Neuronal stem cell (in vitro differentiated cells): ENCODE measurements at regions not wholly inside any gene's neighbourhood (a gene's known extent, or its start where the extent isn't known, plus 50 kb on each side); places are given as distances from the start of the nearest gene placed in this dataset.

Source experiments
- DNase-seq: peaks from one replicate; pipeline ENCODE4 v3.0.0-alpha.2; 2013; ENCODE audit warnings: low spot score
- H2AFZ ChIP-seq: one replicate; pipeline ENCODE4 v1.6.1; 2013; ENCODE audit warnings: mild to moderate bottlenecking, low read length, inconsistent platforms
- H2AK5ac ChIP-seq: 2 replicates; pipeline ENCODE4 v1.6.1; 2013; ENCODE audit warnings: low read depth, mild to moderate bottlenecking, inconsistent platforms, low read length, moderate library complexity, mixed read lengths
- H2BK120ac ChIP-seq: 2 replicates; pipeline ENCODE4 v1.6.1; 2013; ENCODE audit warnings: low read depth, mild to moderate bottlenecking, inconsistent platforms, low read length, moderate library complexity, mixed read lengths
- H2BK12ac ChIP-seq: one replicate; pipeline ENCODE4 v1.6.1; 2013; ENCODE audit warnings: low read length, inconsistent platforms
- H2BK15ac ChIP-seq: 2 replicates; pipeline ENCODE4 v1.6.1; 2013; ENCODE audit warnings: mild to moderate bottlenecking, low read length, inconsistent platforms, mixed read lengths
- H2BK5ac ChIP-seq: one replicate; pipeline ENCODE4 v1.6.1; 2013; ENCODE audit warnings: inconsistent platforms, mild to moderate bottlenecking, low read length, moderate library complexity
- H3K14ac ChIP-seq: one replicate; pipeline ENCODE4 v1.6.1; 2013; ENCODE audit warnings: low read length, inconsistent platforms
- H3K18ac ChIP-seq: 2 replicates; pipeline ENCODE4 v1.6.1; 2013; ENCODE audit warnings: low read length, inconsistent platforms
- H3K23ac ChIP-seq: 2 replicates; pipeline ENCODE4 v1.6.1; 2013; ENCODE audit warnings: low read depth, mild to moderate bottlenecking, mixed read lengths, low read length, inconsistent platforms; ENCODE audit not compliant: poor library complexity
- H3K27ac ChIP-seq: replicated peaks from 3 replicates; pipeline ENCODE4 v1.5.1; 2013; ENCODE audit warnings: low read length, inconsistent platforms
- H3K27me3 ChIP-seq, 3 experiments: 2 replicates each; pipeline ENCODE4 v1.6.1; 2013; ENCODE audit warnings: low read length in 3 of 3, mild to moderate bottlenecking in 2 of 3, inconsistent platforms in 1 of 3, low read depth in 1 of 3, mixed read lengths in 1 of 3, moderate library complexity in 1 of 3; ENCODE audit not compliant: control insufficient read depth in 3 of 3, insufficient read depth in 3 of 3
- H3K36me3 ChIP-seq, 2 donors: replicated peaks in 1 of 2; 2 replicates each; pipeline ENCODE4 v1.6.1; 2013; ENCODE audit warnings: low read length in 2 of 2; ENCODE audit not compliant: control insufficient read depth in 2 of 2, insufficient read depth in 2 of 2
- H3K4ac ChIP-seq: 2 replicates; pipeline ENCODE4 v1.6.1; 2013; ENCODE audit warnings: inconsistent platforms, mild to moderate bottlenecking, low read length, moderate library complexity
- H3K4me1 ChIP-seq, 2 donors: 1 replicate in 1 of 2; 2 replicates in 1 of 2; pipeline ENCODE4 v1.6.1; 2013; ENCODE audit warnings: low read length in 2 of 2, low read depth in 1 of 2; ENCODE audit not compliant: control insufficient read depth in 2 of 2, insufficient read depth in 1 of 2
- H3K4me2 ChIP-seq: one replicate; pipeline ENCODE4 v1.6.1; 2013; ENCODE audit warnings: mild to moderate bottlenecking, low read length, inconsistent platforms; ENCODE audit not compliant: insufficient read depth, poor library complexity, severe bottlenecking
- H3K4me3 ChIP-seq, 2 donors: 2 replicates each; pipeline ENCODE4 v1.5.1; 2013; ENCODE audit warnings: low read length in 2 of 2, mild to moderate bottlenecking in 2 of 2, inconsistent platforms in 1 of 2, moderate library complexity in 1 of 2
- H3K79me1 ChIP-seq: one replicate; pipeline ENCODE4 v1.6.1; 2013; ENCODE audit warnings: low read depth, mild to moderate bottlenecking, inconsistent platforms, low read length, moderate library complexity
- H3K9ac ChIP-seq: one replicate; pipeline ENCODE4 v1.6.1; 2013; ENCODE audit warnings: mild to moderate bottlenecking, low read depth, low read length, inconsistent platforms; ENCODE audit not compliant: poor library complexity
- H3K9me3 ChIP-seq, 2 donors: replicated peaks in 1 of 2; 2 replicates each; pipeline versions ENCODE3 to v1.6.1; 2013; ENCODE audit warnings: low read length in 2 of 2, mild to moderate bottlenecking in 2 of 2, inconsistent platforms in 1 of 2, low read depth in 1 of 2, mixed read lengths in 1 of 2, moderate library complexity in 1 of 2; ENCODE audit not compliant: control insufficient read depth in 2 of 2, insufficient read depth in 1 of 2
- H4K8ac ChIP-seq: one replicate; pipeline ENCODE4 v1.6.1; 2013; ENCODE audit warnings: low read depth, mild to moderate bottlenecking, inconsistent platforms, low read length, moderate library complexity
- H4K91ac ChIP-seq: one replicate; pipeline ENCODE4 v1.6.1; 2013; ENCODE audit warnings: low read length, low read depth, mild to moderate bottlenecking, inconsistent platforms; ENCODE audit not compliant: poor library complexity
- WGBS, 2 donors: extraction: QIAGEN DNeasy Blood & Tissue Kit; methylation state at CpG; one replicate each; pipeline ENCODE4 v1.1.7; 2013; ENCODE audit warnings: missing lambda C conversion rate in 2 of 2, mixed read lengths in 1 of 2; ENCODE audit not compliant: insufficient read length in 2 of 2, insufficient replicate concordance in 1 of 2; ENCODE audit errors: extremely low coverage in 2 of 2; 5-methylcytosine and 5-hydroxymethylcytosine counted together

GRCh38 chr15:98546329-98546728 is 102.0 kb upstream of the IGF1R start:
- no peak overlapping the region for H3K4me3 ChIP-seq
- H2AFZ ChIP-seq, result no peak overlapping the region
- no peaks in the 10 kb centered on the region for H3K9me3 ChIP-seq
- no peak overlapping the region for H2BK15ac ChIP-seq
- H3K27ac ChIP-seq, result no peak overlapping the region
- no peak overlapping the region for H3K4ac ChIP-seq
- H2AK5ac ChIP-seq, result no peak overlapping the region
- DNase-seq, result no peak
- H3K4me2 ChIP-seq, result no peak overlapping the region
- H4K8ac ChIP-seq, result no peak overlapping the region
- H2BK12ac ChIP-seq, result no peak overlapping the region
- no peak overlapping the region for H3K9ac ChIP-seq
- H2BK120ac ChIP-seq, result no peak overlapping the region
- no peak overlapping the region for H4K91ac ChIP-seq
- no peak overlapping the region for H2BK5ac ChIP-seq
- H3K79me1 ChIP-seq, result no peaks in the 10 kb centered on the region
- no peak overlapping the region for H3K14ac ChIP-seq
- no CpG with 5 or more reads among the region's 9 CpGs for WGBS, 2 donors
- peaks cover 0 to 3% of the 10 kb centered on the region in 2 donors for H3K4me1 ChIP-seq
- H3K36me3 ChIP-seq, result no peaks in the 10 kb centered on the region
- no peak overlapping the region for H3K23ac ChIP-seq
- no peak overlapping the region for H3K18ac ChIP-seq
- peaks cover 0 to 37% (median 12%) of the 10 kb centered on the region in 3 experiments for H3K27me3 ChIP-seq

DNA sequence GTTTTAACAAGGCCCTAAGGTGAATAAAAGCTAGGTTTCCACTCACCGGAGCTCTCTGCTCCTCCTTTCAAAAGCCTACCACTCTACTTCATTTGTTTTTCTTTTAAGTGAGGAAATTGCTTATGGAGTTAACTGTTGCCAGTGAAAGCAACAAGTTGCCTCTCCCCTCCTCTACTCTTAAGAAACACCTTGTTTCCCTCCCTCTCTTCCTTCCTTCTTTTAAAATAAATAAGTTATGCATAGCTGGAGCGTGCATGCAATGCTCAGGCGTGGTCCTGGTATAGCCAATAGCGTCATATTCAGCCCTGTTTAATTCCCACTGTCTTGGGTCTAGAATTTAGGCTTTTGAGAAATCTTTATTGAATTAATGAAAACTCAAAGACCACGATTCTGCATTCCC is 101.1 kb upstream of the IGF1R start:
- Histone ChIP-seq H3K4ac (no peak overlapping the region), H2AFZ (peak overlapping the region; percentile 99), H3K9me3 (no peaks in the 10 kb centered on the region), H2BK5ac (no peak overlapping the region), H2BK12ac (no peak overlapping the region), H3K36me3 (no peaks in the 10 kb centered on the region), H3K23ac (no peak overlapping the region), H3K9ac (no peak overlapping the region), H4K91ac (no peak overlapping the region), H3K4me3 (no peak overlapping the region), H3K27me3 (peaks cover 0 to 37% (median 12%) of the 10 kb centered on the region in 3 experiments), H2BK15ac (no peak overlapping the region), H3K4me2 (peak overlapping the region; percentile 92), H3K27ac (no peak overlapping the region), H3K14ac (no peak overlapping the region), H3K4me1 (peaks cover 0 to 3% of the 10 kb centered on the region in 2 donors), H4K8ac (no peak overlapping the region), H3K18ac (no peak overlapping the region), H3K79me1 (no peaks in the 10 kb centered on the region), H2BK120ac (no peak overlapping the region), H2AK5ac (no peak overlapping the region)
- no peak for DNase-seq
- WGBS, 2 donors, result no CpG with 5 or more reads among the region's 5 CpGs

DNA sequence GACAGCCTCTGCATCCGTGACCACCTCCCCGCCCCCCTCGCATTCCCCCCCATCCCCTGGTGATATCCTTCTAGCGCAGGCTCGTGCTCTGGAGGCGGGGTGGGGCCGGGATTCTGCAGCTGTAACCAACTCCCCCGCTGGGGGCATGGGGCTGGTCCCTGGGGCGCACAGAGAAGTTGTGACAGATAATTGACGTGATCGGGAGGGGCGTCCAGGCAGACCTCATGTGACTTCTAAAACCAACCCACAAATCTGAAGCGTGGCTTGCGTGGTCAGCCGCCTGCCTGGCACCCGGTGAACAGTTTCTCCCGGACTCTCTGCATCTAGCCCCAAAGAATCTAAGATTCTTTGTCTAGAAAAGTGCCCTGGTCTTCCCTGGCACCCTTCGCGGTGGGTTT is 100.6 kb upstream of the IGF1R start:
- Histone ChIP-seq H3K79me1 (no peaks in the 10 kb centered on the region), H3K4ac (no peak overlapping the region), H2BK5ac (peak overlapping the region; percentile 5), H4K8ac (no peak overlapping the region), H3K18ac (peak overlapping the region; percentile 99), H3K9me3 (no peaks in the 10 kb centered on the region), H3K23ac (no peak overlapping the region), H3K14ac (no peak overlapping the region), H2BK12ac (no peak overlapping the region), H2AFZ (peak overlapping the region; percentile 99), H3K9ac (peak overlapping the region; percentile 80), H2BK15ac (peak overlapping the region; percentile 81), H3K4me2 (peak overlapping the region; percentile 92), H3K4me1 (peaks cover 0 to 3% of the 10 kb centered on the region in 2 donors), H2BK120ac (peak overlapping the region; percentile 67), H3K36me3 (no peaks in the 10 kb centered on the region), H3K27me3 (peaks cover 0 to 37% (median 12%) of the 10 kb centered on the region in 3 experiments), H4K91ac (no peak overlapping the region), H3K27ac (no peak overlapping the region), H3K4me3 (peak overlapping the region; percentile 58 to 91), H2AK5ac (no peak overlapping the region)
- no CpG with 5 or more reads among the region's 19 CpGs for WGBS, 2 donors
- no peak for DNase-seq

GRCh38 chr15:98548139-98548971 is 100.0 kb upstream of the IGF1R start:
- Histone ChIP-seq H4K91ac (no peak overlapping the region), H2BK120ac (peak overlapping the region; percentile 67), H3K27ac (peak overlapping the region; percentile 8), H2BK15ac (peak overlapping the region; percentile 81), H2BK12ac (no peak overlapping the region), H3K23ac (no peak overlapping the region), H3K36me3 (no peaks in the 10 kb centered on the region), H2BK5ac (peak overlapping the region; percentile 5), H3K9me3 (no peaks in the 10 kb centered on the region), H3K27me3 (peaks cover 0 to 31% (median 12%) of the 10 kb centered on the region in 3 experiments), H3K18ac (peak overlapping the region; percentile 99), H3K4me1 (peaks cover 0 to 3% of the 10 kb centered on the region in 2 donors), H3K79me1 (no peaks in the 10 kb centered on the region), H3K4ac (no peak overlapping the region), H2AFZ (peak overlapping the region; percentile 99), H3K14ac (peak overlapping the region; percentile 14), H3K4me3 (peak overlapping the region; percentile 58 to 91), H3K9ac (peak overlapping the region; percentile 80), H2AK5ac (no peak overlapping the region), H4K8ac (no peak overlapping the region), H3K4me2 (peak overlapping the region; percentile 92)
- DNase-seq, result peak; percentile 56
- no CpG with 5 or more reads among the region's 65 CpGs for WGBS, 2 donors
